Keratinocyte (primary cell): ENCODE measurements at regions not wholly inside any gene's neighbourhood (a gene's known extent, or its start where the extent isn't known, plus 50 kb on each side); places are given as distances from the start of the nearest gene placed in this dataset.
A peak's percentile ranks its signal among the peaks of the same experiment; 100 is the strongest.
"Not testable (repeated sequence)": the region's sequence is repeated elsewhere in the genome, so short reads cannot be mapped to it uniquely, and the experiment has no call there.

Source experiments
- DNase-seq: peaks from one replicate; pipeline ENCODE4 v3.0.0-alpha.2; 2011; ENCODE audit warnings: low read depth, missing footprints, low spot score
- FAIRE-seq: peaks from 2 replicates; lab custom pipeline; 2011; peaks lifted over from hg19 to GRCh38; lab: Jason Lieb, UNC
- H2AFZ ChIP-seq: 2 replicates; pipeline ENCODE4 v1.6.0; 2012; ENCODE audit warnings: low read length, control low read depth, inconsistent platforms; ENCODE audit not compliant: control insufficient read depth
- H3K27ac ChIP-seq: 2 replicates; pipeline ENCODE4 v1.5.1; 2011; ENCODE audit warnings: low read length; ENCODE audit not compliant: control insufficient read depth, insufficient read depth
- H3K27me3 ChIP-seq: 3 replicates; pipeline ENCODE4 v1.6.0; 2011; ENCODE audit warnings: low read length; ENCODE audit not compliant: control insufficient read depth, insufficient read depth; ENCODE audit errors: extremely low read depth
- H3K36me3 ChIP-seq, 2 experiments: 2 replicates in 1 of 2; 3 replicates in 1 of 2; pipeline ENCODE4 v1.5.1; 2011; ENCODE audit warnings: low read length in 2 of 2, mild to moderate bottlenecking in 1 of 2; ENCODE audit not compliant: control insufficient read depth in 2 of 2, insufficient read depth in 2 of 2; ENCODE audit errors: extremely low read depth in 1 of 2
- H3K4me1 ChIP-seq: 3 replicates; pipeline ENCODE4 v1.5.1; 2011; ENCODE audit warnings: low read length; ENCODE audit not compliant: control insufficient read depth, insufficient read depth; ENCODE audit errors: extremely low read depth
- H3K4me2 ChIP-seq: 3 replicates; pipeline ENCODE4 v1.6.0; 2011; ENCODE audit warnings: low read depth, low read length; ENCODE audit not compliant: control insufficient read depth, insufficient read depth; ENCODE audit errors: extremely low read depth
- H3K4me3 ChIP-seq, 3 experiments: fragments of 200-600 bp in 1 of 3; sonication (generic) in 1 of 3; 2 replicates in 2 of 3; 3 replicates in 1 of 3; pipeline ENCODE4 v1.5.1; 2011 to 2016; ENCODE audit warnings: low read length in 3 of 3, mild to moderate bottlenecking in 3 of 3, control low read depth in 2 of 3, inconsistent platforms in 1 of 3, low read depth in 1 of 3, mixed read lengths in 1 of 3, mixed run types in 1 of 3, moderate library complexity in 1 of 3; ENCODE audit not compliant: control insufficient read depth in 2 of 3, insufficient read depth in 2 of 3; ENCODE audit errors: extremely low read depth in 1 of 3
- H3K79me2 ChIP-seq: 2 replicates; pipeline ENCODE4 v1.6.0; 2012; ENCODE audit warnings: low read length; ENCODE audit not compliant: control insufficient read depth, insufficient read depth
- H3K9ac ChIP-seq: 3 replicates; pipeline ENCODE4 v1.6.0; 2011; ENCODE audit warnings: low read length; ENCODE audit not compliant: control insufficient read depth, insufficient read depth; ENCODE audit errors: extremely low read depth
- H3K9me1 ChIP-seq: 3 replicates; pipeline ENCODE4 v1.6.0; 2011; ENCODE audit warnings: low read length; ENCODE audit not compliant: control insufficient read depth, insufficient read depth; ENCODE audit errors: extremely low read depth
- H3K9me3 ChIP-seq: 2 replicates; pipeline ENCODE4 v1.5.1; 2012; ENCODE audit warnings: low read depth, low read length; ENCODE audit not compliant: control insufficient read depth
- H4K20me1 ChIP-seq: 3 replicates; pipeline ENCODE4 v1.6.0; 2011; ENCODE audit warnings: low read length; ENCODE audit not compliant: control insufficient read depth, insufficient read depth; ENCODE audit errors: extremely low read depth
- CTCF ChIP-seq, 3 experiments: IDR thresholded peaks in 1 of 3; conservative IDR thresholded peaks in 1 of 3; optimal IDR thresholded peaks in 1 of 3; 2 replicates in 2 of 3; 3 replicates in 1 of 3; pipeline versions ENCODE3 to v1.5.1; 2011; ENCODE audit warnings: low read length in 3 of 3, mild to moderate bottlenecking in 3 of 3, moderate library complexity in 2 of 3, control low read depth in 1 of 3, inconsistent platforms in 1 of 3; ENCODE audit not compliant: insufficient read depth in 2 of 3; ENCODE audit errors: extremely low read depth in 1 of 3
- EZH2 ChIP-seq: IDR thresholded peaks from one replicate; pipeline ENCODE4 v1.6.1; 2012; ENCODE audit warnings: inconsistent platforms, mild to moderate bottlenecking, low read length, moderate library complexity
- dilution Hi-C: fragments of 300-500 bp; cut with MboI; formaldehyde crosslinking; loops from one replicate; pipeline ENCODE4 v1.7.0; 2020; ENCODE audit warnings: low sequenced_read_pairs; ENCODE audit not compliant: extremely low pct_ligation_motif_present

GRCh38 chr4:71110499-71110898, 117.0 kb downstream of the DCK start:
- no peak overlapping the region for H3K4me3 ChIP-seq
- no peaks in the 10 kb centered on the region for H3K36me3 ChIP-seq
- no peaks in the 10 kb centered on the region for H3K9me3 ChIP-seq
- TF ChIP-seq EZH2 (no peak), CTCF (optimal IDR thresholded peaks at IDR 0.05 in 1 of 3, IDR thresholded peaks at IDR 0.05 in 1 of 3, conservative IDR thresholded peaks at IDR 0.05 in 1 of 3; ENCODE audit: extremely low read depth in 1 of 3, insufficient read depth in 2 of 3, low read length in 3 of 3) (no peak)
- no peaks in the 10 kb centered on the region for H3K4me1 ChIP-seq
- H3K79me2 ChIP-seq: no peaks in the 10 kb centered on the region
- dilution Hi-C loops: no loop called here
- H3K27me3 ChIP-seq: no peaks in the 10 kb centered on the region
- FAIRE-seq: no peak
- H3K9ac ChIP-seq: no peak overlapping the region
- H2AFZ ChIP-seq: no peak overlapping the region
- no peak for DNase-seq
- H3K9me1 ChIP-seq: no peaks in the 10 kb centered on the region
- H4K20me1 ChIP-seq: no peaks in the 10 kb centered on the region
- H3K27ac ChIP-seq: no peak overlapping the region
- H3K4me2 ChIP-seq: no peak overlapping the region

GRCh38 chr4:71111133-71111532, 117.7 kb downstream of the DCK start:
- dilution Hi-C loops, H3K27me3 ChIP-seq, H3K9me1 ChIP-seq, H3K4me3 ChIP-seq, H3K79me2 ChIP-seq, H3K36me3 ChIP-seq, DNase-seq, H3K4me1 ChIP-seq, FAIRE-seq, H3K27ac ChIP-seq, H3K9me3 ChIP-seq, H2AFZ ChIP-seq, H3K4me2 ChIP-seq, H3K9ac ChIP-seq, H4K20me1 ChIP-seq: not testable (repeated sequence)

- no peak for FAIRE-seq
- Histone ChIP-seq H3K27ac (no peak overlapping the region), H4K20me1 (no peaks in the 10 kb centered on the region), H3K9ac (no peak overlapping the region), H3K27me3 (no peaks in the 10 kb centered on the region), H3K4me2 (no peak overlapping the region), H2AFZ (no peak overlapping the region), H3K9me3 (no peaks in the 10 kb centered on the region), H3K9me1 (no peaks in the 10 kb centered on the region), H3K4me1 (no peaks in the 10 kb centered on the region), H3K4me3 (no peak overlapping the region), H3K36me3 (no peaks in the 10 kb centered on the region), H3K79me2 (no peaks in the 10 kb centered on the region)
- dilution Hi-C loops: no loop called here
- TF ChIP-seq EZH2 (no peak), CTCF (optimal IDR thresholded peaks at IDR 0.05 in 1 of 3, IDR thresholded peaks at IDR 0.05 in 1 of 3, conservative IDR thresholded peaks at IDR 0.05 in 1 of 3; ENCODE audit: extremely low read depth in 1 of 3, insufficient read depth in 2 of 3, low read length in 3 of 3) (peak in 2 of 3 experiments; percentile 23 to 44)
- DNase-seq: no peak
These were observed 119.8 kb downstream of the DCK start for GRCh38 chr4:71113294-71113693.
